Skeletal muscle satellite cell (primary cell): ENCODE measurements at regions not wholly inside any gene's neighbourhood (a gene's known extent, or its start where the extent isn't known, plus 50 kb on each side); places are given as distances from the start of the nearest gene placed in this dataset.

ENCODE experiments used
- H3K27me3 ChIP-seq: 2 replicates; pipeline ENCODE4 v1.7.0; 2013; ENCODE audit warnings: low read length; ENCODE audit not compliant: control insufficient read depth, insufficient read depth
- H3K36me3 ChIP-seq: 2 replicates; pipeline ENCODE4 v1.7.0; 2013; ENCODE audit warnings: mild to moderate bottlenecking, control low read depth, low read length; ENCODE audit not compliant: insufficient read depth
- H3K4me1 ChIP-seq: 2 replicates; pipeline ENCODE4 v1.7.0; 2013; ENCODE audit warnings: low read length; ENCODE audit not compliant: control insufficient read depth, insufficient read depth
- H3K4me2 ChIP-seq: 2 replicates; pipeline ENCODE4 v1.7.0; 2013; ENCODE audit warnings: mild to moderate bottlenecking, low read length
- H3K4me3 ChIP-seq: 2 replicates; pipeline ENCODE4 v1.7.0; 2013; ENCODE audit warnings: low read length
- H3K9ac ChIP-seq: 2 replicates; pipeline ENCODE4 v1.7.0; 2013; ENCODE audit warnings: mild to moderate bottlenecking, low read depth, low read length, moderate library complexity
- H3K9me3 ChIP-seq: replicated peaks from 2 replicates; pipeline ENCODE4 v1.7.0; 2013; ENCODE audit warnings: mild to moderate bottlenecking, control low read depth, low read length

- Histone ChIP-seq H3K9ac (no peak overlapping the region), H3K4me2 (no peak overlapping the region), H3K9me3 (peaks cover 6% of the 10 kb centered on the region), H3K36me3 (no peaks in the 10 kb centered on the region), H3K27me3 (no peaks in the 10 kb centered on the region), H3K4me1 (no peaks in the 10 kb centered on the region), H3K4me3 (no peak overlapping the region)
Measured at GRCh38 chr10:105383978-105384377, 742.9 kb downstream of the SORCS3 start.

GRCh38 chr10:105370692-105371091 is 729.6 kb downstream of the SORCS3 start:
- Histone ChIP-seq H3K4me3 (no peak overlapping the region), H3K27me3 (no peaks in the 10 kb centered on the region), H3K4me1 (no peaks in the 10 kb centered on the region), H3K9me3 (peaks cover 9% of the 10 kb centered on the region), H3K9ac (no peak overlapping the region), H3K36me3 (no peaks in the 10 kb centered on the region), H3K4me2 (no peak overlapping the region)

GRCh38 chr10:105359708-105360107 is 718.6 kb downstream of the SORCS3 start:
- Histone ChIP-seq H3K4me2 (no peak overlapping the region), H3K9ac (no peak overlapping the region), H3K36me3 (no peaks in the 10 kb centered on the region), H3K27me3 (no peaks in the 10 kb centered on the region), H3K4me3 (no peak overlapping the region), H3K4me1 (no peaks in the 10 kb centered on the region), H3K9me3 (no peaks in the 10 kb centered on the region)

GRCh38 chr10:105358911-105359310 is 717.8 kb downstream of the SORCS3 start:
- H3K9me3 ChIP-seq, result no peaks in the 10 kb centered on the region
- H3K4me1 ChIP-seq, result no peaks in the 10 kb centered on the region
- no peaks in the 10 kb centered on the region for H3K36me3 ChIP-seq
- H3K4me2 ChIP-seq, result no peak overlapping the region
- no peaks in the 10 kb centered on the region for H3K27me3 ChIP-seq
- no peak overlapping the region for H3K4me3 ChIP-seq
- no peak overlapping the region for H3K9ac ChIP-seq

GRCh38 chr10:105356626-105357025 is 715.5 kb downstream of the SORCS3 start:
- Histone ChIP-seq H3K36me3 (no peaks in the 10 kb centered on the region), H3K9ac (no peak overlapping the region), H3K27me3 (no peaks in the 10 kb centered on the region), H3K4me1 (no peaks in the 10 kb centered on the region), H3K4me2 (no peak overlapping the region), H3K4me3 (no peak overlapping the region), H3K9me3 (peaks cover 5% of the 10 kb centered on the region)

GRCh38 chr10:105354010-105354409 is 712.9 kb downstream of the SORCS3 start:
- no peaks in the 10 kb centered on the region for H3K36me3 ChIP-seq
- H3K4me3 ChIP-seq, result no peak overlapping the region
- H3K27me3 ChIP-seq, result no peaks in the 10 kb centered on the region
- H3K9ac ChIP-seq, result no peak overlapping the region
- H3K4me1 ChIP-seq, result no peaks in the 10 kb centered on the region
- H3K9me3 ChIP-seq, result peaks cover 5% of the 10 kb centered on the region
- H3K4me2 ChIP-seq, result no peak overlapping the region

GRCh38 chr10:105352827-105353226 is 711.7 kb downstream of the SORCS3 start:
- H3K27me3 ChIP-seq, result no peaks in the 10 kb centered on the region
- no peak overlapping the region for H3K4me3 ChIP-seq
- H3K36me3 ChIP-seq, result no peaks in the 10 kb centered on the region
- H3K9me3 ChIP-seq, result peaks cover 5% of the 10 kb centered on the region
- no peak overlapping the region for H3K4me2 ChIP-seq
- H3K4me1 ChIP-seq, result no peaks in the 10 kb centered on the region
- no peak overlapping the region for H3K9ac ChIP-seq

GRCh38 chr10:105352281-105352680 is 711.2 kb downstream of the SORCS3 start:
- H3K4me3 ChIP-seq, result no peak overlapping the region
- H3K4me1 ChIP-seq, result no peaks in the 10 kb centered on the region
- no peaks in the 10 kb centered on the region for H3K36me3 ChIP-seq
- H3K27me3 ChIP-seq, result no peaks in the 10 kb centered on the region
- H3K9ac ChIP-seq, result no peak overlapping the region
- H3K9me3 ChIP-seq, result peaks cover 5% of the 10 kb centered on the region
- H3K4me2 ChIP-seq, result no peak overlapping the region

- H3K4me3 ChIP-seq, result no peak overlapping the region
- no peak overlapping the region for H3K4me2 ChIP-seq
- H3K9me3 ChIP-seq, result peaks cover 5% of the 10 kb centered on the region
- no peaks in the 10 kb centered on the region for H3K27me3 ChIP-seq
- no peaks in the 10 kb centered on the region for H3K4me1 ChIP-seq
- no peaks in the 10 kb centered on the region for H3K36me3 ChIP-seq
- no peak overlapping the region for H3K9ac ChIP-seq
Measured at GRCh38 chr10:105351187-105351586, 710.1 kb downstream of the SORCS3 start.

GRCh38 chr10:105347487-105347886 is 706.4 kb downstream of the SORCS3 start:
- Histone ChIP-seq H3K36me3 (no peaks in the 10 kb centered on the region), H3K4me1 (no peaks in the 10 kb centered on the region), H3K9me3 (peaks cover 5% of the 10 kb centered on the region), H3K4me3 (no peak overlapping the region), H3K9ac (no peak overlapping the region), H3K27me3 (no peaks in the 10 kb centered on the region), H3K4me2 (no peak overlapping the region)

GRCh38 chr10:105342606-105343005 is 701.5 kb downstream of the SORCS3 start:
- no peaks in the 10 kb centered on the region for H3K9me3 ChIP-seq
- H3K36me3 ChIP-seq, result no peaks in the 10 kb centered on the region
- no peaks in the 10 kb centered on the region for H3K4me1 ChIP-seq
- no peak overlapping the region for H3K4me3 ChIP-seq
- H3K9ac ChIP-seq, result no peak overlapping the region
- no peaks in the 10 kb centered on the region for H3K27me3 ChIP-seq
- no peak overlapping the region for H3K4me2 ChIP-seq

GRCh38 chr10:105339669-105340068 is 698.6 kb downstream of the SORCS3 start:
- H3K9ac ChIP-seq, result no peak overlapping the region
- H3K27me3 ChIP-seq, result no peaks in the 10 kb centered on the region
- no peak overlapping the region for H3K4me3 ChIP-seq
- no peaks in the 10 kb centered on the region for H3K9me3 ChIP-seq
- no peak overlapping the region for H3K4me2 ChIP-seq
- no peaks in the 10 kb centered on the region for H3K4me1 ChIP-seq
- H3K36me3 ChIP-seq, result no peaks in the 10 kb centered on the region
